ENCODE measurements at regions not wholly inside any gene's neighbourhood (a gene's known extent, or its start where the extent isn't known, plus 50 kb on each side); places are given as distances from the start of the nearest gene placed in this dataset.

DNA sequence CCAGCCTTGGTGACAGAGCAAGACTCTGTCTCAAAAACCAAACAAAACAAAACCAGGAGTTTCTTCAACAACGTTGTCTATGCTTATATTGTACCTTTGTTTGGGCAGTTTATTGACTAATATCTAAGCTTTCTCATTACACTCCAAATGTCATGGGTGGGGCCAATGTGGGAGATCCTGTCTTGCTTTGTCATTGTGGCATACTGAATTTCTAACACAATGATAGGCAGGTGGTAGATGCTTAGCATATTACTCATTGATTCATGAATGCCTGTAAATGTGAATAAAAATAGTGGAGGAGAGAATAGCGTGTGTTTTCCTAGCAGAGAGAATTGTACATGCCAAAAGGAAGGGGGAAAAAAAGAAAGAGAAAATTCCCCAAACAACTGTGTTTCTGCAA lies 802.5 kb upstream of the EEF2KMT start:
- peaks cover 13% of the 10 kb centered on the region for H3K9me3 Mint-ChIP-seq (ENCODE audit: unreplicated experiment)
- no peak overlapping the region for H3K4me3 Mint-ChIP-seq (ENCODE audit: unreplicated experiment)
- peaks cover 14% of the 10 kb centered on the region for H3K36me3 Mint-ChIP-seq (ENCODE audit: unreplicated experiment)
- no peak overlapping the region for H3K27ac Mint-ChIP-seq (ENCODE audit: unreplicated experiment)
- no peak for DNase-seq
- H3K4me1 Mint-ChIP-seq (ENCODE audit: low read depth, unreplicated experiment), result peaks cover 4% of the 10 kb centered on the region
- TF ChIP-seq, protein P1, sequence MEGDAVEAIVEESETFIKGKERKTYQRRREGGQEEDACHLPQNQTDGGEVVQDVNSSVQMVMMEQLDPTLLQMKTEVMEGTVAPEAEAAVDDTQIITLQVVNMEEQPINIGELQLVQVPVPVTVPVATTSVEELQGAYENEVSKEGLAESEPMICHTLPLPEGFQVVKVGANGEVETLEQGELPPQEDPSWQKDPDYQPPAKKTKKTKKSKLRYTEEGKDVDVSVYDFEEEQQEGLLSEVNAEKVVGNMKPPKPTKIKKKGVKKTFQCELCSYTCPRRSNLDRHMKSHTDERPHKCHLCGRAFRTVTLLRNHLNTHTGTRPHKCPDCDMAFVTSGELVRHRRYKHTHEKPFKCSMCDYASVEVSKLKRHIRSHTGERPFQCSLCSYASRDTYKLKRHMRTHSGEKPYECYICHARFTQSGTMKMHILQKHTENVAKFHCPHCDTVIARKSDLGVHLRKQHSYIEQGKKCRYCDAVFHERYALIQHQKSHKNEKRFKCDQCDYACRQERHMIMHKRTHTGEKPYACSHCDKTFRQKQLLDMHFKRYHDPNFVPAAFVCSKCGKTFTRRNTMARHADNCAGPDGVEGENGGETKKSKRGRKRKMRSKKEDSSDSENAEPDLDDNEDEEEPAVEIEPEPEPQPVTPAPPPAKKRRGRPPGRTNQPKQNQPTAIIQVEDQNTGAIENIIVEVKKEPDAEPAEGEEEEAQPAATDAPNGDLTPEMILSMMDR (IDR thresholded peaks at IDR 0.05; ENCODE audit: partially characterized antibody, unreplicated experiment), result no peak
- peaks cover 4% of the 10 kb centered on the region for H3K27me3 Mint-ChIP-seq (ENCODE audit: unreplicated experiment)

DNA sequence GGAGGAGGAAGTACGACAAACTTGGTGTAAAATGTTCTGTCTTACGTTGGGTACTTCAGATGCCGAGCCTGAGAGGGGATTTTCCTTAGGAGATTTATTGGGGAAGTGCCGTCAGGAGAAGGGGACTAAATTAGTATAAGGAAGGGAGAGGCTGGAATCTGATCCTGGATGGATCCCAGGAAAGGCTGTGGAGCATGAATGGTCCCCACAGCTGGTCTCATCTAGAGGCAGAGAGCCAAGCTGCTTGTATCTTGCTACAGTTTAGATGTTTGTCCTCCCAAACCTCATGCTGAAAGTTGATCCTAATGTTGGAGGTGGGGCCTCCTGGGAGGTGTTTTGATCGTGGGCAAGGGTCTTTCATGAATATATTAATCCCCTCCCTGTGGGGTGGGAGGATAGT lies 798.4 kb upstream of the EEF2KMT start:
- H3K27me3 Mint-ChIP-seq (ENCODE audit: unreplicated experiment), result peaks cover 4% of the 10 kb centered on the region
- TF ChIP-seq, protein P1 (IDR thresholded peaks at IDR 0.05; ENCODE audit: partially characterized antibody, unreplicated experiment), result no peak
- peaks cover 14% of the 10 kb centered on the region for H3K36me3 Mint-ChIP-seq (ENCODE audit: unreplicated experiment)

DNA sequence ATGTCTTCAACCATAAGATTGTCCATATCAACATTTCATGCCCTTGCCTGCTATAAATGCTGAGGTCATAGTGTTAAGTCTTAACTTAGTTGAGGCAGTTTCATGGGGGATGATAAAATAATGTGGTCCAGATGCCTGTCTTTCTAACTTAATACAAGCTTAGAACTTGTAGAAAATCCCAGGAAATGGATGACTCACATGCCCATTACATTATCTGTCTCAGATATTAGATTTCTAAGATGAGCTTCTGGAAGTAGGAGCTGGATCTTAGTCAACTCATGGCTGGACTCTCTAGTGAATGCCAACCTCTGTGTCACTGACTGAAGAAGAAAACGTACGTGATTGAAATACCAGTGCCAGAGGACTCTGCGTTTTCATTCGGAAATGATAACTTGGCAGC lies 797.5 kb upstream of the EEF2KMT start:
- DNase-seq, result no peak
- Mint-ChIP-seq H3K27me3 (ENCODE audit: unreplicated experiment) (no peaks in the 10 kb centered on the region), H3K36me3 (ENCODE audit: unreplicated experiment) (peaks cover 11% of the 10 kb centered on the region), H3K4me1 (ENCODE audit: low read depth, unreplicated experiment) (no peaks in the 10 kb centered on the region), H3K9me3 (ENCODE audit: unreplicated experiment) (peaks cover 12% of the 10 kb centered on the region), H3K4me3 (ENCODE audit: unreplicated experiment) (no peak overlapping the region), H3K27ac (ENCODE audit: unreplicated experiment) (no peak overlapping the region)
- TF ChIP-seq, protein P1 (IDR thresholded peaks at IDR 0.05; ENCODE audit: partially characterized antibody, unreplicated experiment), result no peak

More for the DNA sequence above, 798.4 kb upstream of the EEF2KMT start:
- no peak overlapping the region for H3K4me3 Mint-ChIP-seq (ENCODE audit: unreplicated experiment)
- DNase-seq, result no peak
- no peak overlapping the region for H3K27ac Mint-ChIP-seq (ENCODE audit: unreplicated experiment)
- H3K9me3 Mint-ChIP-seq (ENCODE audit: unreplicated experiment), result peaks cover 16% of the 10 kb centered on the region
- H3K4me1 Mint-ChIP-seq (ENCODE audit: low read depth, unreplicated experiment), result no peaks in the 10 kb centered on the region

DNA sequence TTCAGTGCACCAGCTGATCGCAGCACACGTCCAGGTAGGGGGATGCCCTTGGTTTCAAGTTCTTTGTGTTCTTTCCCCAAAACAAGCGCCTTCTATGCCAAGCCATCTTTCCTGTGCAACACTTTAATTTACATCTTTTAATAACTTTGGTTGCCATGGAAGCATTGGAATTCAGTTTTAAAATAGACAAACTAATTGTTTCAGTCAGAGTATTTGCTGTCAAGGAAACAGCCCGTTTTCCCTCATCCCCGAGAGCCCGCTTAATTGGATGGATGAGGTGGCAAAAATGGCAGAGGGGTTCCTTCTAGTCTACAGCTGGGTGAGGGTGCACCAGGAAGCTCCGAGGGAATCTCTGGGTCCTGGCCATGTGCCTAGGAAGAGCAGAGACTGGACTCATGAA lies 793.7 kb upstream of the EEF2KMT start:
- TF ChIP-seq, protein P1 (IDR thresholded peaks at IDR 0.05; ENCODE audit: partially characterized antibody, unreplicated experiment), result no peak
- DNase-seq, result no peak
- no peaks in the 10 kb centered on the region for H3K36me3 Mint-ChIP-seq (ENCODE audit: unreplicated experiment)
- H3K27me3 Mint-ChIP-seq (ENCODE audit: unreplicated experiment), result peaks cover 2% of the 10 kb centered on the region
- H3K4me1 Mint-ChIP-seq (ENCODE audit: low read depth, unreplicated experiment), result no peaks in the 10 kb centered on the region
- no peak overlapping the region for H3K27ac Mint-ChIP-seq (ENCODE audit: unreplicated experiment)
- no peak overlapping the region for H3K4me3 Mint-ChIP-seq (ENCODE audit: unreplicated experiment)
- peaks cover 5% of the 10 kb centered on the region for H3K9me3 Mint-ChIP-seq (ENCODE audit: unreplicated experiment)

DNA sequence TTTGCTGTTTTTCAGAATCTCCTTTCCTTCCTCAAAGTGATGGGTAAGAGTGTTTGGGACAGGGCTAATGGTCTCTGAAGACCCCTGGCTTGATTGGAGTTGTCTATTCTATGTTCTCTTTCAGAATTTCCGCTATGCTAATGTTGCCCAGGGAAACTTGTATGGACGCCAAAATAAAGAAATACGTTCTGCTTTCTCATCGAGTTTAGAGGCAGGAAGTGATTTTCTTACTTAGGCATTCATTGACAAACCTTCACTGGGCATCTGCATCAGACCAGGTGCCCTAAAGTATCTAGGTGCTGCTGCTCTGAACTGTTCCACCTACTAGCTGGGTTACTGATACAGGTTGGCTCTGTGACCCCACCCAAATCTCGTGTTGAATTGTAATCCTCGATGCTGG lies 787.9 kb upstream of the EEF2KMT start:
- H3K27ac Mint-ChIP-seq (ENCODE audit: unreplicated experiment), result no peak overlapping the region
- H3K4me1 Mint-ChIP-seq (ENCODE audit: low read depth, unreplicated experiment), result no peaks in the 10 kb centered on the region
- peaks cover 2% of the 10 kb centered on the region for H3K9me3 Mint-ChIP-seq (ENCODE audit: unreplicated experiment)
- H3K4me3 Mint-ChIP-seq (ENCODE audit: unreplicated experiment), result no peak overlapping the region
- no peaks in the 10 kb centered on the region for H3K36me3 Mint-ChIP-seq (ENCODE audit: unreplicated experiment)
- H3K27me3 Mint-ChIP-seq (ENCODE audit: unreplicated experiment), result peaks cover 2% of the 10 kb centered on the region
- DNase-seq, result no peak
- TF ChIP-seq, protein P1 (IDR thresholded peaks at IDR 0.05; ENCODE audit: partially characterized antibody, unreplicated experiment), result no peak

Data from glutamatergic neuron (in vitro differentiated cells).